SK-N-MC (cell line): ENCODE measurements at regions not wholly inside any gene's neighbourhood (a gene's known extent, or its start where the extent isn't known, plus 50 kb on each side); places are given as distances from the start of the nearest gene placed in this dataset.

Experiments
- DNase-seq: peaks from one replicate; pipeline ENCODE4 v3.0.0-alpha.2; 2011; ENCODE audit warnings: low read depth, low spot score
- H3K27ac ChIP-seq: fragments of 200-600 bp; sonication (generic); 2 replicates; pipeline ENCODE4 v1.5.1; 2016; ENCODE audit warnings: mixed run types
- H3K36me3 ChIP-seq: fragments of 200-600 bp; sonication (generic); 2 replicates; pipeline ENCODE4 v1.6.1; 2017; ENCODE audit warnings: antibody characterized with exemption, low read length, mixed read lengths; ENCODE audit not compliant: insufficient read depth
- H3K4me3 ChIP-seq: fragments of 200-600 bp; sonication (generic); 2 replicates; pipeline ENCODE4 v1.5.1; 2016
- H3K9ac ChIP-seq: fragments of 200-600 bp; sonication (generic); 2 replicates; pipeline ENCODE4 v1.8.0; 2017; ENCODE audit warnings: mixed run types, mixed read lengths; ENCODE audit not compliant: insufficient read length
- H3K9me3 ChIP-seq: fragments of 200-600 bp; sonication (generic); 2 replicates; pipeline ENCODE4 v1.6.1; 2017; ENCODE audit warnings: low read depth, mild to moderate bottlenecking, antibody characterized with exemption, low read length, moderate library complexity, mixed read lengths
- EZH2 ChIP-seq: fragments of 200-600 bp; sonication (generic); IDR thresholded peaks from one replicate; pipeline ENCODE4 v1.6.1; 2017; ENCODE audit warnings: antibody characterized with exemption
- FOXP2 ChIP-seq: optimal IDR thresholded peaks from 2 replicates; pipeline ENCODE3; 2011; ENCODE audit warnings: mild to moderate bottlenecking, moderate library complexity; ENCODE audit not compliant: insufficient read depth; ENCODE audit errors: extremely low read length, control extremely low read depth
- POLR2AphosphoS5 ChIP-seq: IDR thresholded peaks from 2 replicates; pipeline ENCODE4 v1.6.1; 2012; ENCODE audit warnings: mild to moderate bottlenecking, low read depth, low read length, borderline replicate concordance

DNA sequence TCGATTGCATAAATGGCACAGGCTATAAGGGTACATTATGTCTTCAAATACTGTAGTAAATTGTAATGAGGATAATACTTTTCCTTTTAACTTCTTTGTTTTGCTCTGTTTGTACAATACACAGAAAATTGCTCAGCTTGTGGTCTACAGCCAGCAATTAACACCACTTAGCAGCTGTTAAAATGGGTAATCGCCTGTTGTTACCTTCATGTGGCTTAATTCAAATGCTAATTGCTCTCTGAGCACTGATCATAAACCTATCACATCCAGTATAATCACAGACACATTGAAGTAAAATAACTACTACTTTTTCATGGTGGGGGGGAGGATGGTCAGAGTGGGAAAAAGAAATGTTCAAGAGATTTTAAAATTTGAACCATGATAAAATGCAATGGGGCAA is 1164.1 kb upstream of the CNTN5 start:
- Histone ChIP-seq H3K36me3 (no peaks in the 10 kb centered on the region), H3K9ac (no peak overlapping the region), H3K27ac (no peak overlapping the region), H3K9me3 (no peaks in the 10 kb centered on the region), H3K4me3 (no peak overlapping the region)
- TF ChIP-seq POLR2AphosphoS5: no peak
- no peak for TF ChIP-seq EZH2
- TF ChIP-seq FOXP2: no peak
- DNase-seq: no peak

GRCh38 chr11:97860237-97860636 is 1160.5 kb upstream of the CNTN5 start:
- Histone ChIP-seq H3K27ac (no peak overlapping the region), H3K9me3 (no peaks in the 10 kb centered on the region), H3K9ac (no peak overlapping the region), H3K4me3 (no peak overlapping the region), H3K36me3 (no peaks in the 10 kb centered on the region)
- TF ChIP-seq FOXP2: no peak
- TF ChIP-seq EZH2: no peak
- TF ChIP-seq POLR2AphosphoS5: no peak
- no peak for DNase-seq

DNA sequence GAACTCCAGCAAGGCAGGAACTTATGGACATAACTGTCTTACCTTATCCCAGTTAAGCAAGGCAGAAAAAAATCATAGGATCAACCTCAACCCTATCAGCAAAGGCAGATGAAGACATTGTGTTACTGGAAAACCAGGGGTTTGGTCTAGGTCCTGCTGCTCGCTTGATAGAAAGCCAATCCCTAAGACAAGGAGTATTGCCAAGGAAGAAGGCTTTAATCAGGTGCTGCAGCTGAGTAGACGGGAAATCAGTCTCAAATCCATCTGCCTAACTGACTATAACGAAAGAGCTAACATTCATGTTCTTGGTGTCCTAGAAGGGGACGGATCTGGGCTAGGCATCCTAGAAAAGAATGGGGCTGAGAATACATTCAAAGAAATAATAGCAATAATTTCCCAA is 1158.7 kb upstream of the CNTN5 start:
- H3K27ac ChIP-seq: no peak overlapping the region
- no peak for TF ChIP-seq EZH2
- no peak for TF ChIP-seq FOXP2
- TF ChIP-seq POLR2AphosphoS5: no peak
- DNase-seq: no peak
- no peak overlapping the region for H3K4me3 ChIP-seq
- no peaks in the 10 kb centered on the region for H3K36me3 ChIP-seq
- H3K9me3 ChIP-seq: no peaks in the 10 kb centered on the region
- no peak overlapping the region for H3K9ac ChIP-seq

- TF ChIP-seq EZH2: no peak
- no peak for TF ChIP-seq POLR2AphosphoS5
- TF ChIP-seq FOXP2: no peak
- H3K9ac ChIP-seq: no peak overlapping the region
Observed at GRCh38 chr11:97865424-97866012, 1155.2 kb upstream of the CNTN5 start.

DNA sequence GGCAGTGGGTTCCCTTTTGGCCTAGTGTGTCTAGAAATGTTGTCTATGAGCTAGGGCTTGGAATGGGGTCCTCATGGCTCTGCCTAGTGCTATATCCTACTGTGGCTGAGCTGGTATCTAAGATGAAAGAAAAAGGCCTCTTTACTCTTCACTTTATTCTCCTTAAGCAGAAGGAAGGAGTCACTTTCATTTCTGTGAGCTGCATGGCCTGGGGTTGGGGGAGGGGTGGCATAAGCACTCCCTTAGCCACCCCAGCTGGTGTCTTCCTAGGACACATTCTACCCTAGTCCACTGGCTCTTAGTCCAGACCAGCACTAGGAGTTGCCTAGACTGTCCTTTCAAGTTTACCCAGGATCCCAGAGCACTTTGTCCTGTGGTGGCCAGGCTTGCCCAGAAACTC is 1148.9 kb upstream of the CNTN5 start:
- TF ChIP-seq POLR2AphosphoS5 (no peak), FOXP2 (no peak), EZH2 (no peak)

More at GRCh38 chr11:97865424-97866012, 1155.2 kb upstream of the CNTN5 start:
- no peak for DNase-seq
- H3K9me3 ChIP-seq: no peaks in the 10 kb centered on the region
- H3K27ac ChIP-seq: no peak overlapping the region
- H3K36me3 ChIP-seq: no peaks in the 10 kb centered on the region
- H3K4me3 ChIP-seq: no peak overlapping the region

GRCh38 chr11:97880209-97880608 is 1140.5 kb upstream of the CNTN5 start:
- no peaks in the 10 kb centered on the region for H3K9me3 ChIP-seq
- H3K9ac ChIP-seq: no peak overlapping the region
- H3K27ac ChIP-seq: no peak overlapping the region
- DNase-seq: no peak
- no peak overlapping the region for H3K4me3 ChIP-seq
- no peaks in the 10 kb centered on the region for H3K36me3 ChIP-seq
- no peak for TF ChIP-seq FOXP2
- TF ChIP-seq EZH2: no peak
- no peak for TF ChIP-seq POLR2AphosphoS5

More for the DNA sequence above, 1148.9 kb upstream of the CNTN5 start:
- Histone ChIP-seq H3K9me3 (no peaks in the 10 kb centered on the region), H3K36me3 (no peaks in the 10 kb centered on the region), H3K9ac (no peak overlapping the region), H3K27ac (no peak overlapping the region), H3K4me3 (no peak overlapping the region)
- no peak for DNase-seq

DNA sequence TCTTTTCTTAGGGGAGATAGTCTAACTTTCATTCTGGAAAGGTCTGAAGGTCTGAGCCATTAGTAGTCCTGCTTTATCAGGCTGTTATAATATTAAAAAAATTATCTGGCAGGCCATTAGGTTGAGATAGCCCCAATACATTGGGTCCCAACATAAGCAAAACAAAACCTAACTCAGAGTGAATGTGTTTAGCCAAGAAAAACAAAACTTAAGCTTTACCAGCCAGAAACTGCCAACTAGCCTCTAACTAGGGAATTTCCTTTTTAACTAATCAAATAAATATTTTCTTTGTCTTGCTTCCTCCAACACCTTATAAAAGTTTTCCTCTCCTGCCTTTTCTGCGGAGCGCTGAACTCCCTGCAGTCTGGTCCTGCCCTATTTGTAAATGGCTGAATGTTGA is 1137.7 kb upstream of the CNTN5 start:
- Histone ChIP-seq H3K9ac (no peak overlapping the region), H3K27ac (no peak overlapping the region), H3K9me3 (no peaks in the 10 kb centered on the region), H3K36me3 (no peaks in the 10 kb centered on the region), H3K4me3 (no peak overlapping the region)
- DNase-seq: no peak
- no peak for TF ChIP-seq FOXP2
- TF ChIP-seq POLR2AphosphoS5: no peak
- no peak for TF ChIP-seq EZH2

DNA sequence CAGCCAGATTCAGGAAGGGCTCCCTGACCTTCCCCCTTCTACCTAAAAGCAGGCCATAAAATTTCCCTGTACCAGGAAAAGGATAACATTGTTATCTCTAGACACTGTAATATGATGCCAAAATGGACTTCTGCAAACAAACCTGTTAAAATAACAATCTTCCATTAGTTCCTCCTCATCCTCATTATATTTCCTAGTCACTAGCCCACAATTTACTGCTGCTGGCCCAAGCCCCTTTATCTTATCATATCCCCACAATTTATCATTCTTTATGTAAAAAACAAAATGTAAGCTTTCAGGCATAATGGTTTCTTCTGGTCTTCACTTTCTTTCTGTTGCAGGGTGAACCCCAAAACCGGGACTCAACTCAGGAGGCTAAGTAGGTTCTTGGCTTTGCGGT is 1132.1 kb upstream of the CNTN5 start:
- Histone ChIP-seq H3K27ac (no peak overlapping the region), H3K9me3 (no peaks in the 10 kb centered on the region), H3K36me3 (no peaks in the 10 kb centered on the region), H3K4me3 (no peak overlapping the region), H3K9ac (no peak overlapping the region)
- TF ChIP-seq EZH2 (no peak), POLR2AphosphoS5 (no peak), FOXP2 (no peak)
- no peak for DNase-seq

GRCh38 chr11:97890466-97890865 is 1130.3 kb upstream of the CNTN5 start:
- H3K27ac ChIP-seq: no peak overlapping the region
- no peaks in the 10 kb centered on the region for H3K9me3 ChIP-seq
- TF ChIP-seq POLR2AphosphoS5 (no peak), FOXP2 (no peak), EZH2 (no peak)
- no peak for DNase-seq
- H3K36me3 ChIP-seq: no peaks in the 10 kb centered on the region
- no peak overlapping the region for H3K4me3 ChIP-seq
- H3K9ac ChIP-seq: no peak overlapping the region
